ENCODE measurements at regions not wholly inside any gene's neighbourhood (a gene's known extent, or its start where the extent isn't known, plus 50 kb on each side); places are given as distances from the start of the nearest gene placed in this dataset.

GRCh38 chr2:212712466-212712865 lies 173.9 kb upstream of the ERBB4 start:
- DNase-seq = no peak

DNA sequence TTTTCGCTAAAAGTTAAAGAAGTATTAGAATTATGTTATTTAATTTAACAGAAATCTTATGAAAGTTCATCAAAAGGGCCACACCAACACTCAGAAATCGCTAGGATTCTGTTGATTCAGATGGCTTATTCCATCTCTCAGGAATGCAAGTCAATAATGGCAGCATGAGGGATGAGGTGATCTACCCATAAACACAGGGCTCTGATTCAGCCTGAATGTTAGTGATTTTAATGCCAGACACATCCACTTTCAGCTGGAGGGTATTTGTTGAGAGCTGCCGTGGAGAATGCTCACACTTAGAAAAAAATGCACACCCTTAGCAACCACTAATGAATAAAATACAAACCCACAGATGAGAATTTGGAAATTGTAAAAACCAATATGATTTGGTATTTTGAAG lies 173.3 kb upstream of the ERBB4 start:
- peak in 4 of 58 donors; percentile 7 to 43 (median 14) for DNase-seq

DNA sequence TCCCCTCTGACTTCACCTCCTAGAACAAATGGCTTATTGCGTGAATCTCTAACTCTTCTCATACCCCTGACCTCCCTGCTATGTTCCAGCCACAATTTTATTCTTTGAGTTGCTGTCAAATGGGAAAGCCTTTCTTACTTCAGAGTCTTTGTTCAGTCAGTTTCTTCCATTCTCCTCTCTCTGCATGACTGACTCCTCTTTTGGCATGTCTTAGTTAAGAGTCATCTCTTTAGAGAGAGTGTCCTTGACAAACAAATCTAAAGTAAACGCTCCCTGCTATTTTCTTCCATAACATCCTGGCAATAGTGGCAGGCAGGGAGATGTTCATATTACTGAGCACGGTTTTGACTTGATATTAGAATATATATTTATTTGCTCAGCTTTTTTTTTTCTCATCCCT lies 170.7 kb upstream of the ERBB4 start:
- no peak for DNase-seq

DNA sequence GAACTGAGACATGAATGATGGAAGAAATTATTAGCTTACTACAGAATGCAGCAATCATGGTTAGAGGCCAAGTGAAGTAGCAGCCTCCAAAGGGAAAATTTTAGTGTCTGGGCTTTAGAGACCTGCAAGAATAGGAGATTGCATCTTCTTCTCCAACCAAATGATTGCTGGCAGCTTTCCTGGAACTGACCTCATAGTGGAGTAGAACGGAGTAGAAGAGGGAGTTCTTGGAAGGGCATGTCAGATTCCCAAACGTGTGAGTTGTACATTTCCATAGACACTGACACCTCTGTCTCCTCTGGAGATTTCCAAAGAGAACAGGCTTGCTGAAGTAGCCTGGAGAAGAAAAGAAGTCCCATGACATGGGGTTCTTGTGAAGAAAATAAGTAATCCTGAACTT lies 169.8 kb upstream of the ERBB4 start:
- DNase-seq = no peak

- no peak for DNase-seq
Observed at GRCh38 chr2:212695426-212695825, 156.8 kb upstream of the ERBB4 start.

GRCh38 chr2:212694398-212694797 lies 155.8 kb upstream of the ERBB4 start:
- DNase-seq = no peak

DNA sequence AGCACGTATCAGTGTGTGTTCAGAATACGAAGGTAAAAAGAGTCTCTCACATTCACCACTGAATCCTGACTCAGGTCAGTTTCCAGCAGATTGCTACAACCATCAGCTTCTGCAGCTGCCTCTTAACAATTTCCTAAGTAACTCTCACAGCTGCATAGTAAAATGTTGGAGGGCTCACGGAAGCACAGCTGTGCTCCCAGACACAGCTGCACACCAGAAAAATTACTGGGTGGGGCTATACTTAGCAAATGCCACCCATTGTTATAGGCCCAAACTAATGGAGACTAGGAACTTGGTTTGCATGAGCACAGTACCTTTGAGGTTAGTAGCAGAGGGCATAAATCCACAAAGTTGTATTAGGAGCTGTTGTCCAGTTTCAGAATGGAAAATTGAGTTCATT lies 153.9 kb upstream of the ERBB4 start:
- DNase-seq = no peak

- peak in 45 of 58 donors; percentile 0 to 74 (median 12) for DNase-seq
Observed at GRCh38 chr2:212686285-212686895, 147.8 kb upstream of the ERBB4 start.

- DNase-seq = no peak
Observed at GRCh38 chr2:212683346-212684097, 144.9 kb upstream of the ERBB4 start.

DNA sequence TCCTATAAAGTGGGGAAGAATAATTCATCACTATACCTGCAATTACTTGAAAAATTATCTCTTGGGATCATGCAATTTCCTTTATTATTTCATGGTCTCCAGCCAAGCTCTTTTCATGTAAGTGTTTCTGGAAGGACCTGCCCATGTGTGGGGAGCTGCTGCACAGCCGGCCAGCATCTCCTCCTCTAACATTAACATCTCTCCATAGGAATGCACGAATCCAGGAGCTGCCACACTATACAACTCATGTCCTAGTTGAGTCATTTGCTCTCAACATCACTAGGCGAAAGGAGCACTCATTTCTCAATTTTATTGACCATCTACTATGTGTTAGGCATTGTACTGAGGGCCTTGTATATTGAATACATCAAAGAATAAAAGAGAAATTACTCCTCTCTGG lies 144.3 kb upstream of the ERBB4 start:
- no peak for DNase-seq

GRCh38 chr2:212677466-212677865 lies 138.9 kb upstream of the ERBB4 start:
- DNase-seq = no peak

DNA sequence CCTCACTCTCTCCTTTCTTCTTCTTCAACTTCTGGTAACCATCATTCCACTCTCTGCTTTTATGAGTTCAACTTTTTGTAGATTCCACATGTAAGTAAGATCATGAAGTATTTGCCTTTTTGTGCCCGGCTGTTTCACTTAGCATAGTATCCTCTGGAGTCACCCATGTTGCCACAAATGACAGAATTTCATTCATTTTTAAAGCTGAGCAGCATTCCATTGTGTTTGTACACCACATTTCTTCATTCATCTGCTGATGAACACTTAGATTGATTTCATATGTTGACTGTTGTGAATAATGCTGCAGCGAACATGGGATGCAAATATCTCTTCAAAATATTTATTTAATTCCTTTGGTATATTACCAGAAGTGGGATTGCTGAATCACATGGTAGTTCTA lies 133.6 kb upstream of the ERBB4 start:
- no peak for DNase-seq

- no peak for DNase-seq
Observed at GRCh38 chr2:212669761-212670160, 131.2 kb upstream of the ERBB4 start.

DNA sequence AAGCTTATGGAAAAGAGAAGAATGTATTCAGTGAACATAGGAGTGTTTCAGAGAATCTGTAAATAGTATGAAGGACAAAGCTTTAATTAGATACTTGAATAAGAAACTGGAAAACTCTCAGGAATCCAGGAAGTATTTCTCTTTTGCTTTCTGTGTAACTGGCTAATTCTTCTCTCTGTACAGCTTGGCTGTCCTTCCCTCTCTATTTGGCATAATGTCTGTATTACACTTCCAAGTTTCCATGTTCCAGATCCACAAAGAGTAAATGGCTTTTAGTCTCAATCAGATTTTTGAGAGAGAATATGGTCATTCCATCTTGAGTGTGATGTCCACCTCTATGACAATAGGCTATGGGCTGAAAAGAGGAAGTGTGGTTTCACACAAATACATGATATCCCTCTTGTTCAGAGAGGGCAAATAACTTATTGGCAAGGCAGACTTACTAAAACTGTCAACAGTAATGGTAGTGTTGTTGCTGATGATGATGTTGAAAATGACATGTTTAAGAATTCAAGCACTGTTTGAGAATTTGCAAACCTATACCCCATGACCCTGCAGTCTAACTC lies 129.2 kb upstream of the ERBB4 start:
- DNase-seq = peak in 1 of 58 donors; percentile 48

GRCh38 chr2:212665948-212666347 lies 127.3 kb upstream of the ERBB4 start:
- no peak for DNase-seq

DNA sequence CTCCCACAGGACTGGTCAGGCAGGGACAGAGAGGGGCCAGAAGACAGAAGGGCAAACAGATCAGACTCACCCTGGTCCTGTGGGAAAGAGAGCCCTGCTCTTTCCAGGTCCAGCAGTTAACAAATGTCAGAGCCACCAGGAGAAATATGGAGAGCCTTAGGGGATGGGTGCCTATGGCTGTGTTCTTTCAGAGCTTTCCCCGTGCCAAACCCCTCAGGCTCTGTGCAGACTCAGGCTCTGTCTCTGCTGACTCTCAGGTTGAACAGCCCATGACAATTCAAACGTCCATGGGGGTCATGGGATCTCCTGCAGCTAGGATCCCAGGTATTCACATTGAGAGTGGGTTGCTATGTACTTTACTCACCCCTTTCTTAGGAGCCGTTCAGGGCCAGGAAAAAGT lies 120.8 kb upstream of the ERBB4 start:
- no peak for DNase-seq

DNA sequence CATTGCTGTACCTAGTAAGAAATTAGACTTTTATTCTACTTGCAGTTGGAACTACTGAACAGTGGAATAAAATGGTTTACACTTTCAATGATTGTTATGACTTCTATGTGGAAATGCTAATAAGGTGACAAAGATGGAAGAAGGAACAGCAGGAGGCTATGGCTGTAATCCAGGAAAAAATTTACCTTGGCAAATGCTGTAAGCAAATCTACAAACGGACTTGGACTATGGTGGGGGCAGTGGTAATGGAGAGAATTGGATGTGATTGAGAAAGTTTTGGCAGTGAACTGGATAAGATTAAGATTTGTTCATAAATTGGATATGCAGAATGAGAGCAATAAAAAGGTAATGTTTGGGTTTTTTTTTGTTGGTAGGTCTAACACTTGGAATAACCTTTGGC lies 111.0 kb upstream of the ERBB4 start:
- DNase-seq = no peak

DNA sequence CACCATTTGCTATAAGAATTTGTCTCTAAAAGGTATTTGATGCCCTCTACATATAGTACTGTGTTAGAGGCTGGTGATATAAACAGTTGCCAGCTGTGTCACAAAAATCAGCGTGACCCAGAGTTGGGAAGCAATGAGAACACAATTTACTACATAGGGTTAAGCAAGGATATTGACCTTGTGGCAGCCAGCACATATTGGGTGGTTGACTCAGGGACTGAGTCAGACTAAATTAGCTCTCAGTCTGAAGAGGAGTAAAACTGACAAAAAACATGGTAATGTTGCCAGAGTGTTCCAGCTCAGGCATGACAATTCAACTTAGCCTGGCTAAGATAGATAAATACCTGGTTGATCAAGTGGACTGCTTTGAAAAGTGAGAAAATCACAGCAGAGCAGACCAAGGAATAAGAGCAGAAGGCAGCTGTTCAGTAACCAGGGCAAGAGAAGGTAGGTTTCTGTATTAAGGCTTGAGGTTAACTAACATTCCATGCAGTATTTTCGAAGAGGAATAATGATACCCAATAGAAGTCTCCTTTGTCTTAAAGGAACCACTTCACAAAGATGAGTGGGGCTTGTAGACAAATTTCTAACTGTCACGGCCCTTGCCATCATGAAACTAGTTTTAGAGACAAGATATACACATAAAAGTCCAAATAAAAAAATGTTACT lies 108.2 kb upstream of the ERBB4 start:
- no peak for DNase-seq

DNA sequence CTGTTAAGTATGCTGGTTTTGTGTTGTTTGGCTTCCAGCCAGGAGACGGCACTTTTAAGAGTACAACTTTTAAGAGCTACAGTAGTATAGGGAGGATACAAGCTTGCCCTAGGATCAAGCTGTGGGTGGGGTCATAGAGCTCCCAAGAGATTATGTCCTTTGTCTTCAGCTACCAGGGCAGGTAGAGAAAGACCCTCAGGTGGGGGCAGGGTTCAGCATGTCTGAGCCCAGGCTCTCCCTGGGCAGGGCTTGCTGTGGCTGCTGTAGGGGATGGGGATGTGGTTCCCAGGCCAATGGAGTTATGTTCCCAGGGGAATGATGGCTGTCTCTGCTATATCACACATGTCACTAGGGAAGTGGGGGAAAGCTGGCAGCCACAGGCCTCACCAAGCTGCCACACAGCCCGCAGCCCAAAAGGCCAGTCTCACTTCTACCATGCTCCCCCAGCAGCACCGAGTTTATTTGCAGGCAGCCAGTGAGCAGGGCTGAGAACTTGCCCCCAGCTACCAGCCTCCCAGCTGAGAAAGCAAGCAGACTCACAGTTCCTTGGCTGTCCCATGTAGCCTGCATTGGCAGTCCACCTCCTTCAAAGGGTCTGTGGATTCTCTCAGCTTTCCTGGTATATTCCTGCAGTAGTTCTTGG lies 105.7 kb upstream of the ERBB4 start:
- DNase-seq = no peak

GRCh38 chr2:212640428-212640827 lies 101.8 kb upstream of the ERBB4 start:
- DNase-seq = no peak

DNA sequence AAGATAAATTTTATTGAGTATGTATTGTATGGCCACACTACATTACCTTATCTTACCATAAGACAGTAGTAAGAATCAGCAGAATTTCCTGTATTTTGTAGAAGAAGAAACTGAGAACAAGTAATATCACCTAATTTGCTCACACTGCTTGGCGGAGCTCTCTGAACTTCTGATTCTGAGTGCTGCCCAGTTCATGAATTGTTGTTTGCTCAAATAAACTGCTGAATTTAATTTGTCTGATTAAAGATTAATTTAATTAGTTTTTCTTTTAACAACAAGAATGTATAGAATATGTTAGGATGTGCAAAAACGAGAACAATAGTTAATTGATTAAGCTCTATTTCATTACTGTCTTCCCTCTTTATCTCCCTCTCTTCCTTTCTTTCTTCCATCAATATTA lies 100.1 kb upstream of the ERBB4 start:
- no peak for DNase-seq

DNA sequence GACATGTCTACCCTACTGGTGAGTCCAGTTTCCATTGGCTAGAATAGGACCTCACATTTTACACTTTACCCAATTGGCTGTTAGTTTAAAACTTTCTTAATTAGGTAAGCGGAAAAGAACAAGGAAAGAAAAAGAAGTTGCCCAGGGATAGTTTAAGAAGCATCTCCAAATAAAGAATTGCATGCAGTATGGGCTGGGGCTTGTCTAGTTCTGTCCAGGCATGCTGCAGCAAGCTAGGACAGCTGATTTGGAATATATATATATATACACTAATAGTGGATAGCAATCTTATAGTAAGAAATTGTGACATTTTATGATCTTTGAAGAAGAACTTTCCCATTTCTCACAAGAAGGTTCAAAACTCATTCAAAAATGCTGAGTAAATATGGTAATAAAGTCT lies 90.0 kb upstream of the ERBB4 start:
- no peak for DNase-seq

Measured in anterior cingulate cortex (tissue), 58 donors.